Hepatocyte (in vitro differentiated cells): ENCODE measurements at regions not wholly inside any gene's neighbourhood (a gene's known extent, or its start where the extent isn't known, plus 50 kb on each side); places are given as distances from the start of the nearest gene placed in this dataset.

ENCODE experiments used
- EZH2 ChIP-seq: fragments of 200-600 bp; sonication (generic); IDR thresholded peaks from 2 replicates; pipeline ENCODE4 v1.6.1; 2016; ENCODE audit warnings: antibody characterized with exemption, mild to moderate bottlenecking, borderline replicate concordance
- EZH2phosphoT487 ChIP-seq: fragments of 200-600 bp; sonication (generic); IDR thresholded peaks from one replicate; pipeline ENCODE4 v1.6.1; 2018; ENCODE audit warnings: antibody characterized with exemption, mild to moderate bottlenecking, low read depth, moderate library complexity; ENCODE audit not compliant: unreplicated experiment, severe bottlenecking
- TF ChIP-seq, protein P1 (sequence below): fragments of 200-600 bp; sonication (generic); IDR thresholded peaks from 2 replicates; pipeline ENCODE4 v1.5.1; 2016; ENCODE audit warnings: antibody characterized with exemption, mild to moderate bottlenecking; ENCODE audit not compliant: poor library complexity

GRCh38 chr1:189022015-189022414, 1455.6 kb downstream of the BRINP3 start:
- TF ChIP-seq, protein P1, sequence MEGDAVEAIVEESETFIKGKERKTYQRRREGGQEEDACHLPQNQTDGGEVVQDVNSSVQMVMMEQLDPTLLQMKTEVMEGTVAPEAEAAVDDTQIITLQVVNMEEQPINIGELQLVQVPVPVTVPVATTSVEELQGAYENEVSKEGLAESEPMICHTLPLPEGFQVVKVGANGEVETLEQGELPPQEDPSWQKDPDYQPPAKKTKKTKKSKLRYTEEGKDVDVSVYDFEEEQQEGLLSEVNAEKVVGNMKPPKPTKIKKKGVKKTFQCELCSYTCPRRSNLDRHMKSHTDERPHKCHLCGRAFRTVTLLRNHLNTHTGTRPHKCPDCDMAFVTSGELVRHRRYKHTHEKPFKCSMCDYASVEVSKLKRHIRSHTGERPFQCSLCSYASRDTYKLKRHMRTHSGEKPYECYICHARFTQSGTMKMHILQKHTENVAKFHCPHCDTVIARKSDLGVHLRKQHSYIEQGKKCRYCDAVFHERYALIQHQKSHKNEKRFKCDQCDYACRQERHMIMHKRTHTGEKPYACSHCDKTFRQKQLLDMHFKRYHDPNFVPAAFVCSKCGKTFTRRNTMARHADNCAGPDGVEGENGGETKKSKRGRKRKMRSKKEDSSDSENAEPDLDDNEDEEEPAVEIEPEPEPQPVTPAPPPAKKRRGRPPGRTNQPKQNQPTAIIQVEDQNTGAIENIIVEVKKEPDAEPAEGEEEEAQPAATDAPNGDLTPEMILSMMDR = no peak
- TF ChIP-seq EZH2 = no peak
- TF ChIP-seq EZH2phosphoT487 = no peak
